H9 (cell line): ENCODE measurements at regions not wholly inside any gene's neighbourhood (a gene's known extent, or its start where the extent isn't known, plus 50 kb on each side); places are given as distances from the start of the nearest gene placed in this dataset.

ENCODE experiments used
- DNase-seq: peaks from one replicate; pipeline ENCODE4 v3.0.0-alpha.2; 2017
- H2AFZ ChIP-seq: one replicate; pipeline ENCODE4 v1.6.1; 2013; ENCODE audit warnings: mild to moderate bottlenecking, low read length, control low read depth, moderate library complexity
- H2AK5ac ChIP-seq: 2 replicates; pipeline ENCODE4 v1.6.1; 2013; ENCODE audit warnings: low read length, control low read depth, mixed read lengths; ENCODE audit not compliant: insufficient read length
- H2BK120ac ChIP-seq: one replicate; pipeline ENCODE4 v1.6.1; 2013; ENCODE audit warnings: low read depth, mild to moderate bottlenecking, low read length, control low read depth, inconsistent platforms; ENCODE audit not compliant: poor library complexity, severe bottlenecking
- H2BK12ac ChIP-seq: 2 replicates; pipeline ENCODE4 v1.6.1; 2013; ENCODE audit warnings: low read length, control low read depth, mixed read lengths, low read depth; ENCODE audit not compliant: insufficient read length
- H2BK15ac ChIP-seq: 2 replicates; pipeline ENCODE4 v1.6.1; 2013; ENCODE audit warnings: low read depth, low read length, control low read depth
- H2BK20ac ChIP-seq: one replicate; pipeline ENCODE4 v1.6.1; 2013; ENCODE audit warnings: low read depth, mild to moderate bottlenecking, low read length, control low read depth, inconsistent platforms; ENCODE audit not compliant: poor library complexity, severe bottlenecking
- H2BK5ac ChIP-seq: 2 replicates; pipeline ENCODE4 v1.6.1; 2013; ENCODE audit warnings: low read length, control low read depth, mixed read lengths; ENCODE audit not compliant: insufficient read length
- H3K14ac ChIP-seq: 2 replicates; pipeline ENCODE4 v1.6.1; 2013; ENCODE audit warnings: low read length, control low read depth; ENCODE audit not compliant: insufficient read depth
- H3K18ac ChIP-seq: 2 replicates; pipeline ENCODE4 v1.6.1; 2013; ENCODE audit warnings: low read depth, mild to moderate bottlenecking, mixed read lengths, low read length, control low read depth; ENCODE audit not compliant: insufficient read length
- H3K23ac ChIP-seq: 2 replicates; pipeline ENCODE4 v1.6.1; 2013; ENCODE audit warnings: low read length, control low read depth, mixed read lengths, low read depth; ENCODE audit not compliant: insufficient read length
- H3K23me2 ChIP-seq: 2 replicates; pipeline ENCODE4 v1.6.1; 2013; ENCODE audit warnings: low read depth, mild to moderate bottlenecking, mixed read lengths, low read length, control low read depth; ENCODE audit not compliant: insufficient read length, poor library complexity, severe bottlenecking
- H3K27ac ChIP-seq: 2 replicates; pipeline ENCODE4 v1.5.1; 2013; ENCODE audit warnings: low read length, control low read depth, mixed read lengths, low read depth; ENCODE audit not compliant: insufficient read length
- H3K27me3 ChIP-seq: 2 replicates; pipeline ENCODE4 v1.6.1; 2013; ENCODE audit warnings: low read length, control low read depth, inconsistent platforms; ENCODE audit not compliant: insufficient read depth
- H3K4ac ChIP-seq: 2 replicates; pipeline ENCODE4 v1.6.1; 2013; ENCODE audit warnings: low read depth, mild to moderate bottlenecking, control low read depth, inconsistent platforms, low read length, moderate library complexity
- H3K4me1 ChIP-seq: 2 replicates; pipeline ENCODE4 v1.6.1; 2013; ENCODE audit warnings: low read length, control low read depth, inconsistent platforms; ENCODE audit not compliant: insufficient read depth
- H3K4me2 ChIP-seq: 2 replicates; pipeline ENCODE4 v1.6.1; 2013; ENCODE audit warnings: low read length, control low read depth, mixed read lengths; ENCODE audit not compliant: insufficient read length, insufficient read depth
- H3K56ac ChIP-seq: 2 replicates; pipeline ENCODE4 v1.6.1; 2013; ENCODE audit warnings: low read depth, mild to moderate bottlenecking, mixed read lengths, low read length, control low read depth; ENCODE audit not compliant: insufficient read length
- H3K79me1 ChIP-seq: 2 replicates; pipeline ENCODE4 v1.6.1; 2013; ENCODE audit warnings: low read depth, mild to moderate bottlenecking, moderate library complexity, low read length, control low read depth, inconsistent platforms; ENCODE audit not compliant: insufficient read depth, poor library complexity, severe bottlenecking
- H3K79me2 ChIP-seq: 2 replicates; pipeline ENCODE4 v1.6.1; 2013; ENCODE audit warnings: low read length, control low read depth, inconsistent platforms; ENCODE audit not compliant: insufficient read depth
- H3K9ac ChIP-seq: 2 replicates; pipeline ENCODE4 v1.6.1; 2013; ENCODE audit warnings: low read length, control low read depth, mixed read lengths; ENCODE audit not compliant: insufficient read length; ENCODE audit errors: extremely low read depth
- H3K9me3 ChIP-seq: one replicate; pipeline ENCODE4 v1.6.1; 2013; ENCODE audit warnings: low read depth, low read length, inconsistent platforms; ENCODE audit not compliant: control insufficient read depth
- H3T11ph ChIP-seq: one replicate; pipeline ENCODE4 v1.6.1; 2013; ENCODE audit warnings: mild to moderate bottlenecking, low read length, control low read depth, inconsistent platforms
- H4K20me1 ChIP-seq: one replicate; pipeline ENCODE4 v1.6.1; 2013; ENCODE audit not compliant: control insufficient read depth, insufficient read length, insufficient read depth
- H4K5ac ChIP-seq: 2 replicates; pipeline ENCODE4 v1.6.1; 2013; ENCODE audit warnings: low read depth, mild to moderate bottlenecking, mixed read lengths, low read length, control low read depth; ENCODE audit not compliant: insufficient read length
- H4K8ac ChIP-seq: replicated peaks from 2 replicates; pipeline ENCODE4 v1.6.1; 2013; ENCODE audit warnings: low read length, control low read depth, mixed read lengths, low read depth; ENCODE audit not compliant: insufficient read length
- H4K91ac ChIP-seq: 2 replicates; pipeline ENCODE4 v1.6.1; 2013; ENCODE audit warnings: low read depth, mild to moderate bottlenecking, moderate library complexity, mixed read lengths, low read length, control low read depth; ENCODE audit not compliant: insufficient read length
- H3K27ac Mint-ChIP-seq, 3 experiments: 2 replicates in 2 of 3; 3 replicates in 1 of 3; pipeline ENCODE4 v1.8.0; 2020 to 2021; ENCODE audit warnings: mixed read lengths in 3 of 3, mild to moderate bottlenecking in 1 of 3, moderate library complexity in 1 of 3
- H3K27me3 Mint-ChIP-seq: 2 replicates; pipeline ENCODE4 v1.8.0; 2021; ENCODE audit warnings: low read depth, mild to moderate bottlenecking, moderate library complexity, mixed read lengths
- H3K36me3 Mint-ChIP-seq, 3 experiments: 2 replicates in 2 of 3; 3 replicates in 1 of 3; pipeline ENCODE4 v1.8.0; 2020 to 2021; ENCODE audit warnings: low read depth in 3 of 3, mixed read lengths in 3 of 3; ENCODE audit not compliant: insufficient read depth in 1 of 3
- H3K4me1 Mint-ChIP-seq, 2 experiments: 2 replicates each; pipeline ENCODE4 v1.8.0; 2020; ENCODE audit warnings: mixed read lengths in 2 of 2
- H3K4me3 Mint-ChIP-seq, 2 experiments: 2 replicates in 1 of 2; 3 replicates in 1 of 2; pipeline ENCODE4 v1.8.0; 2020 to 2021; ENCODE audit warnings: mild to moderate bottlenecking in 2 of 2, mixed read lengths in 2 of 2, moderate library complexity in 1 of 2
- H3K9me3 Mint-ChIP-seq, 2 experiments: 2 replicates in 1 of 2; 3 replicates in 1 of 2; pipeline ENCODE4 v1.8.0; 2020; ENCODE audit warnings: mild to moderate bottlenecking in 2 of 2, mixed read lengths in 2 of 2, moderate library complexity in 1 of 2
- CTCF ChIP-seq: fragments of 200-600 bp; sonication (generic); conservative IDR thresholded peaks from 3 replicates; pipeline ENCODE4 v1.8.0; 2021; ENCODE audit warnings: antibody characterized with exemption, mild to moderate bottlenecking
- WGBS: extraction: QIAGEN DNeasy Blood & Tissue Kit; methylation state at CpG from one replicate; pipeline ENCODE4 v1.1.7; 2013; ENCODE audit warnings: missing lambda C conversion rate, low lambda C conversion rate, mixed read lengths; ENCODE audit not compliant: insufficient read length; ENCODE audit errors: extremely low coverage; 5-methylcytosine and 5-hydroxymethylcytosine counted together

DNA sequence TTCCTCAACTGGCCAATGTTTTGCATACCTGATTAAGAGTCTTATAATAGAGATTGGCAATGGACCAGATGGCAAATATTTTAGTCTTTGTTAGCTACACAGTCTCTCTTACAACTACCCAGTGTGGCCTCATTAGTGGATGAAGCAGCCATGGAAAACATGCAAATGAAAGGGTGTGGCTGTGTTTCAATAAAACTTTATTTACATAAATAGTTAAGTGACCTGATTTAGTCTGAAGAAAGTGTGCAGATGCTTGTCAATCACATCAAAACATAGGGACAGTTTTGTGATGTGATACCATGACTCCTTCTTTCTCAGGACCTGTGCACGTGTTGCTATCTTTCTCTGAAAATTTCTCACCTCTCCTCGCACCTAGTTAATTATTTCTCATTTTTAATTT lies 309.8 kb upstream of the GRM7 start:
- H3K14ac ChIP-seq = no peak overlapping the region
- no peak overlapping the region for H3K4me2 ChIP-seq
- no peaks in the 10 kb centered on the region for H3K4me1 ChIP-seq
- no peaks in the 10 kb centered on the region for H3K79me1 ChIP-seq
- H3K27ac ChIP-seq = no peak overlapping the region
- H3K9me3 ChIP-seq = no peaks in the 10 kb centered on the region
- no peak overlapping the region for H3K18ac ChIP-seq
- DNase-seq = no peak
- no peak overlapping the region for H4K8ac ChIP-seq
- no peak overlapping the region for H2AFZ ChIP-seq
- no peak overlapping the region for H3K4ac ChIP-seq
- WGBS = no CpG with 5 or more reads among the region's 2 CpGs
- no peaks in the 10 kb centered on the region for H3K23me2 ChIP-seq
- H3K79me2 ChIP-seq = no peaks in the 10 kb centered on the region
- H3K36me3 Mint-ChIP-seq = peaks cover 7 to 17% (median 13%) of the 10 kb centered on the region in 3 experiments
- H3K27me3 ChIP-seq = no peaks in the 10 kb centered on the region
- no peaks in the 10 kb centered on the region for H3K27me3 Mint-ChIP-seq
- H3K27ac Mint-ChIP-seq = peak overlapping the region in 2 of 3 experiments; percentile 2 to 40; a peak in 3 of 7 replicates
- no peak overlapping the region for H4K5ac ChIP-seq
- H3K56ac ChIP-seq = no peak overlapping the region
- no peak overlapping the region for H2BK20ac ChIP-seq
- H2BK12ac ChIP-seq = no peak overlapping the region
- no peak overlapping the region for H2BK5ac ChIP-seq
- no peak overlapping the region for H3K4me3 Mint-ChIP-seq
- H4K91ac ChIP-seq = no peak overlapping the region
- H3K4me1 Mint-ChIP-seq = peaks cover 10 to 13% of the 10 kb centered on the region in 2 experiments
- peaks cover 16 to 17% of the 10 kb centered on the region in 2 experiments; a peak in 4 of 5 replicates for H3K9me3 Mint-ChIP-seq
- TF ChIP-seq CTCF = no peak
- no peak overlapping the region for H2BK120ac ChIP-seq
- H4K20me1 ChIP-seq = no peaks in the 10 kb centered on the region
- no peak overlapping the region for H3K23ac ChIP-seq
- H2BK15ac ChIP-seq = no peak overlapping the region
- H3T11ph ChIP-seq = no peak overlapping the region
- H3K9ac ChIP-seq = no peak overlapping the region
- no peak overlapping the region for H2AK5ac ChIP-seq
